Effector memory CD4-positive, alpha-beta T cell (primary cell): ENCODE measurements at regions not wholly inside any gene's neighbourhood (a gene's known extent, or its start where the extent isn't known, plus 50 kb on each side); places are given as distances from the start of the nearest gene placed in this dataset.

Experiments used
- DNase-seq, 3 donors: peaks; one replicate each; pipeline ENCODE4 v3.0.0-alpha.2; 2020
- H3K27ac ChIP-seq: 2 replicates; pipeline ENCODE4 v1.7.0; 2013; ENCODE audit warnings: mild to moderate bottlenecking, low read length, moderate library complexity; ENCODE audit not compliant: insufficient read depth, poor library complexity, severe bottlenecking
- H3K27me3 ChIP-seq: replicated peaks from 2 replicates; pipeline ENCODE4 v1.7.0; 2013; ENCODE audit warnings: mild to moderate bottlenecking, low read length; ENCODE audit not compliant: insufficient read depth, control insufficient read depth, poor library complexity, severe bottlenecking
- H3K36me3 ChIP-seq: 2 replicates; pipeline ENCODE4 v1.7.0; 2013; ENCODE audit warnings: mild to moderate bottlenecking, low read length, moderate library complexity; ENCODE audit not compliant: control insufficient read depth, insufficient read depth
- H3K4me1 ChIP-seq: 2 replicates; pipeline ENCODE4 v1.7.0; 2013; ENCODE audit warnings: low read length, mild to moderate bottlenecking; ENCODE audit not compliant: control insufficient read depth, insufficient read depth, poor library complexity, severe bottlenecking
- H3K4me3 ChIP-seq: 2 replicates; pipeline ENCODE4 v1.7.0; 2013; ENCODE audit warnings: low read length, low read depth, mild to moderate bottlenecking; ENCODE audit not compliant: insufficient read depth, poor library complexity, severe bottlenecking
- H3K9me3 ChIP-seq: 2 replicates; pipeline ENCODE4 v1.7.0; 2013; ENCODE audit warnings: mild to moderate bottlenecking, low read length, moderate library complexity; ENCODE audit not compliant: control insufficient read depth

DNA sequence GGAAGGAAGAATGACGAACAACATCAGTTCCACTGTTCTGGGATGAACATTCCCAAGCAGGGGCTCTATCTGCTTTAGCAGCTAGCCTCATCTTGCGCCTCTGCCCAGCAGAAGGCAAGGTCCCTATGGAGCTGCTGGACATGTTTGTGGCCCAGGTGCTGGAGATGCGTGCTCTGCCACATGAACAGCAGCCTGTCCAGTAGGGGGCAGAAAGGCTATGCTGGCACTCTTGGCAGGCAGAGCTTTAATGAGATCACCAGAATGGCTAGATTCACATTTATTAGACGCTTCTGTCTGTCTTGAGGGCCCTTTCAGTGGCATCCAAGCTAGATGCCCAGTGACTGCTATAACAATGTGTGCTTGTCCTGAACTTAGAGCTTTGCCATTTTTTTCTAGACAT, 1826.0 kb downstream of the STIM2 start:
- no peak overlapping the region for H3K27ac ChIP-seq
- H3K4me3 ChIP-seq, result no peak overlapping the region
- no peaks in the 10 kb centered on the region for H3K27me3 ChIP-seq
- no peaks in the 10 kb centered on the region for H3K9me3 ChIP-seq
- no peaks in the 10 kb centered on the region for H3K4me1 ChIP-seq
- DNase-seq, result no peak
- H3K36me3 ChIP-seq, result no peaks in the 10 kb centered on the region

DNA sequence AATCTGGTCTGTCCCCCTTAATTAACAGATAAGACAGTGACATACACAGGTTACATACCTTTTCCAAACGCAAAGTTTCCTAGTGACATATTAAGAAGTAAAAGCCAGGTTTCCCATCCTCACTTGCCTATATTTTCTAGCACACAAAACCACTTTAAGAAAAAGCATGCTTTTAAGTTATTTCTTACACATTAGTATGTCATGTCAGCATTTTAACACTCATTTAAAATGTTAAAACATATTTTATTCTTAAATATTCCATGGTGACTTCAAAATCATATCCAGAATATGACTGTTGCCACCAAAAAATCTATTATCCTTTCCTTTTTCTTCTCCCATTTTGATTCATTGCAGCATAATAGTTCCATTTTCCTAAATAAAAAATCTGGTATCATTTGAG, 1830.2 kb downstream of the STIM2 start:
- H3K9me3 ChIP-seq, result no peaks in the 10 kb centered on the region
- no peak overlapping the region for H3K27ac ChIP-seq
- no peak overlapping the region for H3K4me3 ChIP-seq
- no peaks in the 10 kb centered on the region for H3K27me3 ChIP-seq
- no peak for DNase-seq
- no peaks in the 10 kb centered on the region for H3K36me3 ChIP-seq
- H3K4me1 ChIP-seq, result no peaks in the 10 kb centered on the region

DNA sequence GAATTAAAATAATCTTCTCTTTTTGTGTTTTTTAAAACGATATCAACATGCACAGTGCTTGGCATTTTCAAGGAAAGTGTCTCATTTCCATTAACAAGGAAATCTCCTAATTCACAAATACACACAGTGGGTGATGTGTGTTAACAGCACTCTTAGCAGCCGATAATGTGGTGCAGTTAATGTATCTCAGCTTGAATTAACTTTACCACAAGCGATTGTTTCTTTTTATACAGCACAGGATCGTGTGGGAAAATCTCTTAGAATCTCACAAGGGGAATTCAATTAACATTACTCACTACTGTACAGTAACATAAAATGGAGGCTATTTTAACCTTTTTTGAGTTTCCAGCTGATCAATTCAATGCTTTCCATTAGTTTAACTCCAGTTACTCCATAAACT, 1841.9 kb downstream of the STIM2 start:
- Histone ChIP-seq H3K4me3 (no peak overlapping the region), H3K36me3 (no peaks in the 10 kb centered on the region), H3K4me1 (no peaks in the 10 kb centered on the region), H3K27me3 (no peaks in the 10 kb centered on the region), H3K27ac (no peak overlapping the region), H3K9me3 (no peaks in the 10 kb centered on the region)
- DNase-seq, result no peak

DNA sequence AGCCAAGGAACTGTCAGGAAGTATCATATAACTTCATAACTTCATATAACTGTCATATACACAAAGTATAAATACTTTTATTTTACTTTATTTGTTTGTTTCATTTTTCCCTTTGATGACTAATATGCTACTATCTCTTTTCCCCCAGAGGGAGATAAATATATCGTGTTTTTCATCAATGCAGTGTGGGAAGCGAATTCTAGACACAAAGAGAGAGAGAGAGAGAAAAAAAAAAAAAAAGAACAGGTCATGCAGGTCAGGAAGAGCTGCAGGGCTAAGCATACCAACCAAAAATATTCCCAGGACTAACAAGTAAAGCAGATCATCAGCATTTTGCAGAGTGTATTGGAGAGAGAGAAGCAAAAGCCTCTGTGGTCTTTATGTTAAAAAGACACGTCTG, 1849.2 kb downstream of the STIM2 start:
- no peaks in the 10 kb centered on the region for H3K27me3 ChIP-seq
- H3K9me3 ChIP-seq, result no peaks in the 10 kb centered on the region
- H3K4me3 ChIP-seq, result no peak overlapping the region
- H3K4me1 ChIP-seq, result no peaks in the 10 kb centered on the region
- DNase-seq, result no peak
- no peaks in the 10 kb centered on the region for H3K36me3 ChIP-seq
- no peak overlapping the region for H3K27ac ChIP-seq

DNA sequence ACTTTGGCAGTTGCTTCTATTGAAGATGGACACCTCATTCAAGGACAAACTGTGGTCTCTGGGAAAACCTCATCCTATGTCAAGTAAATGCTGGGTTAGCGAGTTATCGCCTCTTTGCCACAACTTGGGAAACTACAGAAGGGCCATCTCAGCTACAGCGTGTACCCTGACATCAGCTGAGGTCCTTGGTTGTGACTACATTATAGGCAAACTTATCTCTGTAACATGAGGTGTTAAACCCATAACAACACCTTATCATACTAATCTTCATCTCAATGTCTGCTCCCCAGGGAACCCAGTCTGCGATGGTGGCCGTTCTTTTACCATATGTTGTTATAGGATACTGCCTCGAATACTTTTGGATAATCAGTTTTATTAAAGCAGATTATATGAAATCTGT, 1862.7 kb downstream of the STIM2 start:
- no peaks in the 10 kb centered on the region for H3K36me3 ChIP-seq
- H3K27ac ChIP-seq, result no peak overlapping the region
- DNase-seq, result no peak
- H3K27me3 ChIP-seq, result no peaks in the 10 kb centered on the region
- no peaks in the 10 kb centered on the region for H3K9me3 ChIP-seq
- H3K4me3 ChIP-seq, result no peak overlapping the region
- no peaks in the 10 kb centered on the region for H3K4me1 ChIP-seq

DNA sequence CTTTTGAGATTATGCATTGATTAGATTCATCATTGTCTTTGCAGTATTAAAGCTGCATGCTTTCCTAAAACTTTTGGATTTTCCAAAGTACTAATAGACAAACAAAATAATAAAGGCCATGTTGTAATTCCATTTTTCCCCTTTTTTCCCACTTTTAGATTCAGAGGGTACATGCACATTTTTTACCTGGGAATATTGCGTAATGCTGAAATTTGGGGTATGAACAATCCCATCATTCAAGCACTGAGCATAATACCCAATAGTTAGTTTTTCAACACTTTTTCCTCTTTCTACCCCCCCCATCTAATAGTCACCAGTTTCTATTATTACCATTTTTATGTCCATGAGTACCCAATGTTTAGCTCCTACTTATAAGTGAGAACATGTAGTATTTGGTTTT, 1863.6 kb downstream of the STIM2 start:
- H3K4me3 ChIP-seq, result no peak overlapping the region
- H3K27me3 ChIP-seq, result no peaks in the 10 kb centered on the region
- no peaks in the 10 kb centered on the region for H3K9me3 ChIP-seq
- no peaks in the 10 kb centered on the region for H3K4me1 ChIP-seq
- DNase-seq, result no peak
- H3K27ac ChIP-seq, result no peak overlapping the region
- no peaks in the 10 kb centered on the region for H3K36me3 ChIP-seq

DNA sequence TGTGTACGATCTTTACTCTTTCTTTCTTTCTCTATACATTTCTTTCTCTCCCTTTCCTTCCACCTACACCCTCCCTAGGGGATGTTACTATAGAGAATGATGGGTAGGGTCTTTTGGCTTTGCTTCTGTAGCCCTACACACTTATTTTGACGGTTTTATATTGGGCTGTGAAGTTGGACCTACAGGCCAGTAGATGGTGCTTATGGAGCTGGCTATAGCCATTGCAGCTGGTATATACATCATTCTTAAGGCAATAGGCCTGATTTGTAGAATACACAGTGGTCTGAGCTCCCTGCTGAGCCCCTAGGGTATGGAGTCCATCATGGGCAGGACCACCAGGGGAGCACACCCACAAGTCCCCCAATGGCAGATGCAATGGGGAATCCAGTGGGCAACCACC, 1869.7 kb downstream of the STIM2 start:
- Histone ChIP-seq H3K4me3 (no peak overlapping the region), H3K36me3 (no peaks in the 10 kb centered on the region), H3K9me3 (no peaks in the 10 kb centered on the region), H3K27me3 (no peaks in the 10 kb centered on the region), H3K27ac (no peak overlapping the region), H3K4me1 (no peaks in the 10 kb centered on the region)
- no peak for DNase-seq

DNA sequence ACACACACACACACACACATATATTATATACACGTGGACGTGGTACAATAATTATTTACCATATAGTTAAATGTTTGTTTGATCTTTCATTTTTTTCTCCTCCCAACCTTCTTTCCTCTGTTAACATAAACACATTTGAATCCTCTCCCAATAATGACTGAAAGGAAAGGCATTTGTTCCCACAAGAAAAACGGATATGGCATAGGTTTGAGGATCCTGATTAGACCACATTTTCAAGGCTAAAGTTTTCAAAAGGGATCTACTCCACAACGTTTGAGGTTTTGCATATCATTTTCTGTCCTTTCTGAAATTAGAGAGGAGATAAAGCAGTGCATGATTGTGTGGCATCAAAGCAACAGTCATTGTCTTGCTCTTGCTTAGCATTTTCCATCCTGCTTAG, 1883.4 kb downstream of the STIM2 start:
- Histone ChIP-seq H3K4me1 (no peaks in the 10 kb centered on the region), H3K9me3 (no peaks in the 10 kb centered on the region), H3K27me3 (no peaks in the 10 kb centered on the region), H3K36me3 (no peaks in the 10 kb centered on the region), H3K27ac (no peak overlapping the region), H3K4me3 (no peak overlapping the region)
- no peak for DNase-seq

DNA sequence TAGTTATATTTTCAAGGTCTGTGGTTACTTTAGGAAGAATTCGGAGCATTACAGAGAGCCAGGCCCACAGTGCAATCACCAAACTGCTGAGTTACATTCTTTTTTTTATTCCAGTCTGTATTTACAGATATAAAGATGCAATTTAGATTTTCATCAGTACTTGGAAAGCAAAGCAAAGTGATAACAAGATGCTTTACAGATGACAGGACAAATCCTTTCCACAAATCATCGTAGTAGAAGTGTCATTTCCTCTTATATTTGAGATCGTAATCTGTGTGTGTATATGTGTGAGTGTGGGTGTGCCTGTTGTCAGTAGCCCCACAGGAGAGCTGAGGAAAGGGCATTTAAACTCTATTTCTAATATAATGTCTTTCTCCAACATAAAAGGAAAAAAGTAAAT, 1893.7 kb downstream of the STIM2 start:
- H3K36me3 ChIP-seq, result no peaks in the 10 kb centered on the region
- no peak for DNase-seq
- no peaks in the 10 kb centered on the region for H3K4me1 ChIP-seq
- no peaks in the 10 kb centered on the region for H3K27me3 ChIP-seq
- no peak overlapping the region for H3K4me3 ChIP-seq
- H3K27ac ChIP-seq, result no peak overlapping the region
- no peaks in the 10 kb centered on the region for H3K9me3 ChIP-seq

DNA sequence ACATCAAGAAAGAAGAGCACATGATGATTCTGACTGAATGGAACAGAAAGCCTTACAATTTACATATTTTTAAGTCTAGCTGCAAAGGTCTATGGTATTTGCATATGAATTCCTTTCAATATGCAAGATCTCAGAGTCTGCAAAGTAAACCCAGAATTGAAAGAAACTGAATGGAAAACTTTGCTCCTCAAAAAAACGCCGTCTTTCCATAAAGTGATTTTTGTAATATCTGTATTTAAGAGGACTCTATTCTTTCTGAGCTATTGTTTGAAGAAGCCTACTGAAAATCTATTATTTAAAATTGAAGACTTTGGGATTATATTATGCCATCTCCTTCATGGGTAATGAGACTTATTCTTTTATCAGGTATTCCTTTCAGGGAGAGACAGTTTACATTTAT, 1894.4 kb downstream of the STIM2 start:
- Histone ChIP-seq H3K27ac (no peak overlapping the region), H3K27me3 (no peaks in the 10 kb centered on the region), H3K4me3 (no peak overlapping the region), H3K36me3 (no peaks in the 10 kb centered on the region), H3K4me1 (no peaks in the 10 kb centered on the region), H3K9me3 (no peaks in the 10 kb centered on the region)
- no peak for DNase-seq

DNA sequence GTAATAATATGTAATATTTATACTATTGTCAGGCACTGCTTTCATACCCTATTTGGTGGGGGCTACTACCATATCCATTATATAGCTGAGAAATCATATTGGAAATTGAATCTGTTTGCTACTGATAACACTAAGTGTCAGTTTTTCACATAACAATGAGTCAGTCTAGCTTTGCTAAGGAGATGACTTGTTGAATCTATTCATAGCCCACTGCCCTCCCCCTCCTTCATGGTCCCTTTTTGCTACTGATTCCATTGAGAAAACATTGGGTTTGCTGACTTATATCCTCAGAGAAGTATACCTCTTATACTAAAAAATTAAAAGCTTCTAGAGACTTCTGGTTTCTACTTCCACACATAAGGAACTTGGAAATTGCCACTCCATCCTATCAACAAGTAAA, 1898.4 kb downstream of the STIM2 start:
- Histone ChIP-seq H3K36me3 (no peaks in the 10 kb centered on the region), H3K9me3 (no peaks in the 10 kb centered on the region), H3K4me1 (no peaks in the 10 kb centered on the region), H3K4me3 (no peak overlapping the region), H3K27ac (no peak overlapping the region), H3K27me3 (no peaks in the 10 kb centered on the region)
- DNase-seq, result no peak
